ENCODE measurements at regions not wholly inside any gene's neighbourhood (a gene's known extent, or its start where the extent isn't known, plus 50 kb on each side); places are given as distances from the start of the nearest gene placed in this dataset.

DNA sequence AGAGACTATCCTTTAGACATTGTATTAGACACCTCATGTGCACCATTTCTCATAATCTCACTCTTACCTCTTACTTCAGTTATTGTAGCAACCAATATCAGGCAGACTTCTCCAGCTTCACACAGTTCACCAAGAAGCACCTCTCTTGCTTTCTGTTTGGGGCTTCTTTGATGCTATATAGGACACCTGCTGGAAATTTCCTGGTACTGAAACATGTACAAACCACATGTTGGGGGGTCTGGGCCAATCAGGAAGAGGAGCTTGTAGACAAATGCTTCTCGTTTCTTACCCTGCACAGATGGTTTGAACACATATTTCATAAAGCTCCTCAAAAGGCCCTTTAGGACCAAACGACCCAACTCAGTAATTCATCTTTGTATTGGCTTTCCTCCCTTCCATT is 212.1 kb downstream of the IZUMO3 start:
- TF ChIP-seq, protein P1, sequence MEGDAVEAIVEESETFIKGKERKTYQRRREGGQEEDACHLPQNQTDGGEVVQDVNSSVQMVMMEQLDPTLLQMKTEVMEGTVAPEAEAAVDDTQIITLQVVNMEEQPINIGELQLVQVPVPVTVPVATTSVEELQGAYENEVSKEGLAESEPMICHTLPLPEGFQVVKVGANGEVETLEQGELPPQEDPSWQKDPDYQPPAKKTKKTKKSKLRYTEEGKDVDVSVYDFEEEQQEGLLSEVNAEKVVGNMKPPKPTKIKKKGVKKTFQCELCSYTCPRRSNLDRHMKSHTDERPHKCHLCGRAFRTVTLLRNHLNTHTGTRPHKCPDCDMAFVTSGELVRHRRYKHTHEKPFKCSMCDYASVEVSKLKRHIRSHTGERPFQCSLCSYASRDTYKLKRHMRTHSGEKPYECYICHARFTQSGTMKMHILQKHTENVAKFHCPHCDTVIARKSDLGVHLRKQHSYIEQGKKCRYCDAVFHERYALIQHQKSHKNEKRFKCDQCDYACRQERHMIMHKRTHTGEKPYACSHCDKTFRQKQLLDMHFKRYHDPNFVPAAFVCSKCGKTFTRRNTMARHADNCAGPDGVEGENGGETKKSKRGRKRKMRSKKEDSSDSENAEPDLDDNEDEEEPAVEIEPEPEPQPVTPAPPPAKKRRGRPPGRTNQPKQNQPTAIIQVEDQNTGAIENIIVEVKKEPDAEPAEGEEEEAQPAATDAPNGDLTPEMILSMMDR (IDR thresholded peaks at IDR 0.05; ENCODE audit: low read depth, low read length) = no peak
- no peak for TF ChIP-seq EZH2phosphoT487 (IDR thresholded peaks at IDR 0.05; ENCODE audit: low read depth)
